Retinal pigment epithelial cell (primary cell): ENCODE measurements at regions not wholly inside any gene's neighbourhood (a gene's known extent, or its start where the extent isn't known, plus 50 kb on each side); places are given as distances from the start of the nearest gene placed in this dataset.

Experiments used
- DNase-seq: peaks from one replicate; pipeline ENCODE4 v3.0.0-alpha.2; 2010; ENCODE audit warnings: low read depth
- H3K4me3 ChIP-seq: 2 replicates; pipeline ENCODE4 v1.5.1; 2011; ENCODE audit warnings: mild to moderate bottlenecking, low read length, control low read depth, moderate library complexity
- CTCF ChIP-seq: conservative IDR thresholded peaks from 2 replicates; pipeline ENCODE4 v1.5.1; 2011; ENCODE audit warnings: low read depth, low read length, control low read depth, inconsistent platforms

- TF ChIP-seq CTCF, result no peak
- no peak overlapping the region for H3K4me3 ChIP-seq
- DNase-seq, result no peak
These were observed 592.7 kb downstream of the TLE1 start for GRCh38 chr9:81096625-81097024.

GRCh38 chr9:81092057-81092456 is 597.3 kb downstream of the TLE1 start:
- no peak for DNase-seq
- no peak for TF ChIP-seq CTCF
- H3K4me3 ChIP-seq, result no peak overlapping the region

GRCh38 chr9:81088341-81088740 is 601.0 kb downstream of the TLE1 start:
- H3K4me3 ChIP-seq, result no peak overlapping the region
- no peak for TF ChIP-seq CTCF
- DNase-seq, result no peak

- no peak for TF ChIP-seq CTCF
- no peak for DNase-seq
- H3K4me3 ChIP-seq, result no peak overlapping the region
These were observed 602.9 kb downstream of the TLE1 start for GRCh38 chr9:81086416-81086815.

DNA sequence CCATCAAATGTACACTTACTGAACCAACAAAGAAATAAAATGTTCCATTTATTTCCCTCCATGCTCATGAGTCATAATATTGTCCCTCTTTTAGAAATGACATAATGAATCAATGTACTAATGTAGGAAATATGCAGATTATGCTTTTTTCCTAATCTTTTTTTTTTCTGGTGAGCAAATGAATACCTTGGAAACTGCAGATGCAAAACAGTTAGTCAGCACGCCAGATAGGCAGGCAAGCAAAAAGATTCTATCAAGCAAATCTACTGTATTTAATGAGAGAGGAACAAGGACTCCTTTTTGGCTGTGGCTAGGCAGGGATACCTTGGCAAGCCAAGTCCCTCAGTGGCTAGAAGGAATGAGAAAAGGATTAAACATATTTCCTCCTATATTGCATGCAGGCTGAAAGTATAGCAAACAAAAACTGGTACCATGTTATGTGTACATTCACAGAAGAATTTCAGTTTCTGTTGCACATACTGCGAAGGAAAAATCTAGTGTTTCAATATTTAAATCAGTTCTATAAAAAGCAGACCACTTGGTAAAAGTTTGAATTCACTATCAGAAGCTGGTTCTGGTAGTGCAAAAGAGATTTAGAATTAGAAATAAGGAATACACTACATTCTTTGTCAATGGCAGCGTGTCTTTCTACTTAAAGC is 605.4 kb downstream of the TLE1 start:
- TF ChIP-seq CTCF, result no peak
- DNase-seq, result peak; percentile 72
- no peak overlapping the region for H3K4me3 ChIP-seq

GRCh38 chr9:81083067-81083466 is 606.3 kb downstream of the TLE1 start:
- peak; percentile 66 for TF ChIP-seq CTCF
- DNase-seq, result peak; percentile 71
- H3K4me3 ChIP-seq, result no peak overlapping the region

DNA sequence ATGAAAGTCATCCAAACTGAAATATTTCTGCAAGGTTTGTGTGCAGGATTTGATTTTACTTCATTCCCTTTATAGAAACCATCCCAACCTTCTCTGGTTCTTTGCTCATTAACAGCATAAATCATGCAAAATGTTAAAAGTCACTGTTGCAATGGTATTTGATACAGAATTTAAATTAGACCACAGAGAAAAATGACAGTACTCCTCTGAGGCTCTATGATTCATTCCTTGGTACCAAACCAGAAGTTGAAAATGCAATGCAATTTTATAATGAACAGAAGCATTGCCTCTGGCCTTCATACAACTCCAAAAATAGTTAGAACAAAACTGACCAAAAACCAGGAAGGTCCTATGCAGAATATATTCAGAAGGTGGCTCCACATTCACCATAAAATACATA is 607.1 kb downstream of the TLE1 start:
- no peak for DNase-seq
- H3K4me3 ChIP-seq, result no peak overlapping the region
- TF ChIP-seq CTCF, result no peak
